T-cell (primary cell): ENCODE measurements at regions not wholly inside any gene's neighbourhood (a gene's known extent, or its start where the extent isn't known, plus 50 kb on each side); places are given as distances from the start of the nearest gene placed in this dataset.

Experiments
- ATAC-seq, 4 experiments: fragments of 200-7000 bp in 3 of 4; fragments of 150-1000 bp in 1 of 4; cut with Tn5 transposase; replicated peaks in 1 of 4; 1 replicate in 3 of 4; 2 replicates in 1 of 4; pipeline ENCODE4 v1.10.0; 2021; ENCODE audit warnings: moderate library complexity in 3 of 4, mild to moderate bottlenecking in 2 of 4, moderate number of reproducible peaks in 1 of 4
- CTCF ChIA-PET, 2 donors: fragments of 300-600 bp; sonication (Branson Sonifier 250); formaldehyde crosslinking; loops; one replicate each; lab custom pipeline; 2022; ENCODE audit warnings: antibody characterized with exemption in 2 of 2; lab: Charles Lee
- POLR2A ChIA-PET, 2 donors: fragments of 300-600 bp; sonication (Branson Sonifier 250); formaldehyde crosslinking; loops; one replicate each; lab custom pipeline; 2022; ENCODE audit warnings: antibody characterized with exemption in 2 of 2; lab: Charles Lee
- DNase-seq, 35 experiments: peaks; one replicate each; pipeline versions ENCODE4 v3.0.0 to v3.0.0-alpha.2; 2013 to 2023
- H3K27ac ChIP-seq: one replicate; pipeline ENCODE4 v1.5.1; 2013; ENCODE audit warnings: low read length
- H3K27me3 ChIP-seq, 2 experiments: replicated peaks in 1 of 2; 1 replicate in 1 of 2; 2 replicates in 1 of 2; pipeline versions ENCODE4 v1.6.1 to v1.7.0; 2013; ENCODE audit warnings: low read length in 1 of 2, mixed read lengths in 1 of 2; ENCODE audit not compliant: control insufficient read depth in 2 of 2, insufficient read depth in 2 of 2; ENCODE audit errors: extremely low read depth in 1 of 2
- H3K36me3 ChIP-seq, 2 donors: 1 replicate in 1 of 2; 2 replicates in 1 of 2; pipeline versions ENCODE4 v1.6.1 to v1.7.0; 2013; ENCODE audit warnings: low read length in 1 of 2; ENCODE audit not compliant: control insufficient read depth in 2 of 2, insufficient read depth in 1 of 2; ENCODE audit errors: extremely low read depth in 1 of 2
- H3K4me1 ChIP-seq, 2 experiments: 1 replicate in 1 of 2; 2 replicates in 1 of 2; pipeline versions ENCODE4 v1.6.1 to v1.7.0; 2013; ENCODE audit warnings: low read length in 2 of 2, mixed read lengths in 1 of 2; ENCODE audit not compliant: insufficient read depth in 2 of 2, control insufficient read depth in 1 of 2; ENCODE audit errors: extremely low read depth in 1 of 2
- H3K4me3 ChIP-seq, 2 donors: 1 replicate in 1 of 2; 2 replicates in 1 of 2; pipeline versions ENCODE4 v1.5.1 to v1.7.0; 2013; ENCODE audit warnings: mild to moderate bottlenecking in 2 of 2, low read length in 1 of 2, moderate library complexity in 1 of 2; ENCODE audit not compliant: control insufficient read depth in 1 of 2; ENCODE audit errors: extremely low read depth in 1 of 2
- H3K9me3 ChIP-seq: 2 replicates; pipeline ENCODE4 v1.7.0; 2013
- H3K27ac Mint-ChIP-seq, 2 donors: one replicate each; pipeline ENCODE4 v1.8.0; 2020 to 2021; ENCODE audit warnings: mild to moderate bottlenecking in 2 of 2, mixed read lengths in 2 of 2
- H3K27me3 Mint-ChIP-seq, 2 donors: one replicate each; pipeline ENCODE4 v1.8.0; 2021 to 2022; ENCODE audit warnings: mixed read lengths in 2 of 2
- H3K36me3 Mint-ChIP-seq: one replicate; pipeline ENCODE4 v1.8.0; 2021; ENCODE audit warnings: mixed read lengths
- H3K4me1 Mint-ChIP-seq, 3 donors: one replicate each; pipeline ENCODE4 v1.8.0; 2020 to 2022; ENCODE audit warnings: mixed read lengths in 3 of 3, mild to moderate bottlenecking in 1 of 3
- H3K4me3 Mint-ChIP-seq, 3 donors: one replicate each; pipeline ENCODE4 v1.8.0; 2020 to 2022; ENCODE audit warnings: mild to moderate bottlenecking in 3 of 3, mixed read lengths in 3 of 3, moderate library complexity in 3 of 3
- H3K9me3 Mint-ChIP-seq, 3 donors: one replicate each; pipeline ENCODE4 v1.8.0; 2020 to 2022; ENCODE audit warnings: mixed read lengths in 3 of 3
- WGBS: methylation state at CpG from one replicate; pipeline ENCODE4 v1.1.5; 2013; ENCODE audit warnings: missing lambda C conversion rate; ENCODE audit not compliant: insufficient coverage; 5-methylcytosine and 5-hydroxymethylcytosine counted together

GRCh38 chr10:49463605-49464004, 67.7 kb upstream of the DRGX start:
- Histone ChIP-seq H3K9me3 (no peaks in the 10 kb centered on the region), H3K27ac (no peak overlapping the region), H3K4me3 (no peak overlapping the region), H3K27me3 (no peaks in the 10 kb centered on the region), H3K4me1 (no peaks in the 10 kb centered on the region), H3K36me3 (peaks cover 8 to 39% of the 10 kb centered on the region in 2 donors)
- ATAC-seq (no peak), DNase-seq (no peak)
- Mint-ChIP-seq H3K27me3 (no peaks in the 10 kb centered on the region), H3K4me1 (no peaks in the 10 kb centered on the region), H3K27ac (no peak overlapping the region), H3K4me3 (no peak overlapping the region), H3K36me3 (peaks cover 86% of the 10 kb centered on the region), H3K9me3 (peaks cover 7 to 16% (median 11%) of the 10 kb centered on the region in 3 donors)
- CTCF ChIA-PET = no interaction called here
- 100% methylated on average over 2 of the region's 4 CpGs for WGBS
- POLR2A ChIA-PET = no interaction called here

GRCh38 chr10:49458869-49459268, 63.0 kb upstream of the DRGX start:
- ChIA-PET POLR2A (no interaction called here), CTCF (no interaction called here)
- H3K27ac Mint-ChIP-seq = no peak overlapping the region
- no peaks in the 10 kb centered on the region for H3K4me1 Mint-ChIP-seq
- WGBS = 62% methylated on average over 4 of the region's 7 CpGs
- H3K4me1 ChIP-seq = no peaks in the 10 kb centered on the region
- ATAC-seq = no peak
- H3K27me3 Mint-ChIP-seq = no peaks in the 10 kb centered on the region
- no peak overlapping the region for H3K4me3 Mint-ChIP-seq
- no peak for DNase-seq
- H3K4me3 ChIP-seq = no peak overlapping the region
- peaks cover 0 to 31% of the 10 kb centered on the region in 2 donors for H3K36me3 ChIP-seq
- no peaks in the 10 kb centered on the region for H3K9me3 ChIP-seq
- H3K9me3 Mint-ChIP-seq = peaks cover 12 to 29% (median 26%) of the 10 kb centered on the region in 3 donors
- peaks cover 87% of the 10 kb centered on the region for H3K36me3 Mint-ChIP-seq
- no peaks in the 10 kb centered on the region for H3K27me3 ChIP-seq
- H3K27ac ChIP-seq = no peak overlapping the region

GRCh38 chr10:49457686-49458085, 61.8 kb upstream of the DRGX start:
- POLR2A ChIA-PET = no interaction called here
- Mint-ChIP-seq H3K9me3 (peaks cover 9 to 33% (median 29%) of the 10 kb centered on the region in 3 donors), H3K27me3 (no peaks in the 10 kb centered on the region), H3K4me1 (no peaks in the 10 kb centered on the region), H3K36me3 (peaks cover 81% of the 10 kb centered on the region), H3K4me3 (no peak overlapping the region), H3K27ac (no peak overlapping the region)
- no peak for ATAC-seq
- peaks cover 6% of the 10 kb centered on the region for H3K9me3 ChIP-seq
- CTCF ChIA-PET = no interaction called here
- peaks cover 0 to 31% of the 10 kb centered on the region in 2 donors for H3K36me3 ChIP-seq
- H3K27ac ChIP-seq = no peak overlapping the region
- no peak for DNase-seq
- no peaks in the 10 kb centered on the region for H3K27me3 ChIP-seq
- H3K4me1 ChIP-seq = no peaks in the 10 kb centered on the region
- no CpG with 5 or more reads among the region's 8 CpGs for WGBS
- H3K4me3 ChIP-seq = no peak overlapping the region

GRCh38 chr10:49448924-49449323, 53.0 kb upstream of the DRGX start:
- no peak for DNase-seq
- H3K27ac ChIP-seq = no peak overlapping the region
- ChIA-PET CTCF (no interaction called here), POLR2A (no interaction called here)
- H3K36me3 ChIP-seq = no peaks in the 10 kb centered on the region
- no peak overlapping the region for H3K4me3 Mint-ChIP-seq
- no peak overlapping the region for H3K4me3 ChIP-seq
- no peaks in the 10 kb centered on the region for H3K27me3 Mint-ChIP-seq
- peaks cover 8% of the 10 kb centered on the region for H3K36me3 Mint-ChIP-seq
- H3K4me1 Mint-ChIP-seq = no peaks in the 10 kb centered on the region
- ATAC-seq = no peak
- H3K9me3 Mint-ChIP-seq = peaks cover 14 to 41% (median 37%) of the 10 kb centered on the region in 3 donors
- peaks cover 6% of the 10 kb centered on the region for H3K9me3 ChIP-seq
- no peaks in the 10 kb centered on the region for H3K4me1 ChIP-seq
- H3K27me3 ChIP-seq = no peaks in the 10 kb centered on the region
- no peak overlapping the region for H3K27ac Mint-ChIP-seq

- Histone ChIP-seq H3K36me3 (no peaks in the 10 kb centered on the region), H3K4me1 (peaks cover 2 to 9% of the 10 kb centered on the region in 2 experiments), H3K27me3 (peaks cover 0 to 2% of the 10 kb centered on the region in 2 experiments), H3K27ac (no peak overlapping the region), H3K4me3 (no peak overlapping the region), H3K9me3 (no peaks in the 10 kb centered on the region)
- DNase-seq = no peak
- H3K27me3 Mint-ChIP-seq = peaks cover 0 to 3% of the 10 kb centered on the region in 2 donors
- no peak overlapping the region for H3K27ac Mint-ChIP-seq
- ATAC-seq = no peak
- peaks cover 14 to 18% (median 18%) of the 10 kb centered on the region in 3 donors for H3K4me1 Mint-ChIP-seq
- no CpG with 5 or more reads among the region's 1 CpG for WGBS
- H3K36me3 Mint-ChIP-seq = peaks cover 5% of the 10 kb centered on the region
- ChIA-PET POLR2A (no interaction called here), CTCF (interaction anchor here in 1 of 2 donors (1.2 kb wide), 1 partner anchor 65 kb away, joined by 3 read pairs; no protein-coding TSS in a partner anchor)
- peaks cover 9 to 22% (median 16%) of the 10 kb centered on the region in 3 donors for H3K9me3 Mint-ChIP-seq
- no peak overlapping the region for H3K4me3 Mint-ChIP-seq
Measured at GRCh38 chr10:49446031-49446430, 50.1 kb upstream of the DRGX start.
